ENCODE measurements at regions not wholly inside any gene's neighbourhood (a gene's known extent, or its start where the extent isn't known, plus 50 kb on each side); places are given as distances from the start of the nearest gene placed in this dataset.
"Not testable (repeated sequence)": the region's sequence is repeated elsewhere in the genome, so short reads cannot be mapped to it uniquely, and the experiment has no call there.

GRCh38 chr22:22117864-22118544, 126.6 kb upstream of the VPREB1 start:
- DNase-seq: not testable (repeated sequence)

- not testable (repeated sequence) for DNase-seq
Measured at GRCh38 chr22:22116997-22117770, 127.4 kb upstream of the VPREB1 start.

GRCh38 chr22:22113701-22114100, 130.9 kb upstream of the VPREB1 start:
- no peak for DNase-seq

GRCh38 chr22:22112533-22113294, 130.1 kb upstream of the TOP3B start:
- DNase-seq: no peak

- DNase-seq: no peak
Measured at GRCh38 chr22:22111983-22112382, 129.4 kb upstream of the TOP3B start.

GRCh38 chr22:22111267-22111751, 128.7 kb upstream of the TOP3B start:
- DNase-seq: no peak

- DNase-seq: peak; percentile 39
Measured at GRCh38 chr22:22110548-22111266, 128.1 kb upstream of the TOP3B start.

- no peak for DNase-seq
Measured at GRCh38 chr22:22109693-22110466, 127.3 kb upstream of the TOP3B start.

GRCh38 chr22:22106855-22107254, 124.3 kb upstream of the TOP3B start:
- no peak for DNase-seq

GRCh38 chr22:22105364-22105763, 122.8 kb upstream of the TOP3B start:
- no peak for DNase-seq

GRCh38 chr22:22103078-22103875, 120.7 kb upstream of the TOP3B start:
- no peak for DNase-seq

- DNase-seq: no peak
Measured at GRCh38 chr22:22099833-22100812, 117.5 kb upstream of the TOP3B start.

GRCh38 chr22:22099194-22099486, 116.6 kb upstream of the TOP3B start:
- no peak for DNase-seq

GRCh38 chr22:22098457-22099193, 116.0 kb upstream of the TOP3B start:
- no peak for DNase-seq

GRCh38 chr22:22097727-22098228, 115.2 kb upstream of the TOP3B start:
- DNase-seq: no peak

GRCh38 chr22:22094921-22095320, 112.3 kb upstream of the TOP3B start:
- no peak for DNase-seq

- no peak for DNase-seq
Measured at GRCh38 chr22:22094514-22094913, 111.9 kb upstream of the TOP3B start.

- DNase-seq: no peak
Measured at GRCh38 chr22:22093743-22094142, 111.2 kb upstream of the TOP3B start.

GRCh38 chr22:22092974-22093373, 110.4 kb upstream of the TOP3B start:
- DNase-seq: no peak

Measured in activated CD4-positive, CD25-positive, alpha-beta regulatory T cell treated with anti-CD3 and anti-CD28 coated beads, Interleukin-2, amount 50 U/mL, for 72 hours (primary cell).